ENCODE measurements at regions not wholly inside any gene's neighbourhood (a gene's known extent, or its start where the extent isn't known, plus 50 kb on each side); places are given as distances from the start of the nearest gene placed in this dataset.

- no peak for TF ChIP-seq NFYB (CRISPR knock-in tag; conservative IDR thresholded peaks at IDR 0.05; ENCODE audit: low read depth)
- no peak for TF ChIP-seq JUN (CRISPR knock-in tag; IDR thresholded peaks at IDR 0.05)
- TF ChIP-seq CREM (CRISPR knock-in tag; IDR thresholded peaks at IDR 0.05), result no peak
- no peak for TF ChIP-seq ZNF512 (CRISPR knock-in tag; IDR thresholded peaks at IDR 0.05; ENCODE audit: borderline replicate concordance)
- no peak for TF ChIP-seq CTCF (IDR thresholded peaks at IDR 0.05)
- no peak for TF ChIP-seq MAX (CRISPR knock-in tag; IDR thresholded peaks at IDR 0.05)
- no peak for TF ChIP-seq MLX (CRISPR knock-in tag; IDR thresholded peaks at IDR 0.05)
- TF ChIP-seq FOXP4 (CRISPR knock-in tag; IDR thresholded peaks at IDR 0.05), result no peak
- no peak for TF ChIP-seq ESRRA (CRISPR knock-in tag; IDR thresholded peaks at IDR 0.05; ENCODE audit: borderline replicate concordance)
- no peak for TF ChIP-seq OVOL2 (CRISPR knock-in tag; IDR thresholded peaks at IDR 0.05; ENCODE audit: borderline replicate concordance)
- no peak for TF ChIP-seq STAT6 (CRISPR knock-in tag; conservative IDR thresholded peaks at IDR 0.05; ENCODE audit: low read depth)
- TF ChIP-seq USF1 (CRISPR knock-in tag; IDR thresholded peaks at IDR 0.05), result no peak
These were observed 100.4 kb downstream of the CBLL2 start for GRCh38 chrX:22373094-22373493.

All from WTC11 (cell line).